Choroid plexus epithelial cell (primary cell): ENCODE measurements at regions not wholly inside any gene's neighbourhood (a gene's known extent, or its start where the extent isn't known, plus 50 kb on each side); places are given as distances from the start of the nearest gene placed in this dataset.
"Not testable (repeated sequence)": the region's sequence is repeated elsewhere in the genome, so short reads cannot be mapped to it uniquely, and the experiment has no call there.

Source experiments
- DNase-seq: peaks from one replicate; pipeline ENCODE4 v3.0.0-alpha.2; 2010; ENCODE audit warnings: low read depth
- H3K4me3 ChIP-seq: 2 replicates; pipeline ENCODE4 v1.5.1; 2011; ENCODE audit warnings: low read depth, mild to moderate bottlenecking, control low read depth, low read length, moderate library complexity
- CTCF ChIP-seq: conservative IDR thresholded peaks from 2 replicates; pipeline ENCODE4 v1.5.1; 2011; ENCODE audit warnings: low read depth, mild to moderate bottlenecking, control low read depth, inconsistent platforms, low read length, moderate library complexity

DNA sequence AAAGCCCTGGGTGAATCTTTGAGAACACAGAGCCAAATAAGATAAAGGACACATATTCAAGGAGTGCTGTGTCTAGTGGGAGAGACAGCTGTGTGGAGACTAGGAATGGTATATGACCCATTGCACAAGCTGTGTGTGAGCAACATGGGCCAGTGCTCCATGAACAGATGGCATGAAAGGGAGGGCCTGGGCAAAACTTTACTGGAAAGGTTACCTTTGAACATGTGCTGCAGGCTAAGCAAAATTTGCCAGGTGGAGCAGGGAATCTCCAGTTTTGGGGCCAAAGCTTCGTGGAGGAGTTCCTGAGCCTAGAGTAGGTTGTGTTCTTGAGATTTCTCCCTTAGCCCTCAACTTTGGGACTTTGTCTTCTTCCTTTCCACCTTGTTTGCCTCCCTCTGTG lies 446.1 kb upstream of the PROX1 start:
- DNase-seq: no peak
- H3K4me3 ChIP-seq: no peak overlapping the region
- no peak for TF ChIP-seq CTCF

GRCh38 chr1:213545181-213545580 lies 442.6 kb upstream of the PROX1 start:
- not testable (repeated sequence) for H3K4me3 ChIP-seq, DNase-seq

DNA sequence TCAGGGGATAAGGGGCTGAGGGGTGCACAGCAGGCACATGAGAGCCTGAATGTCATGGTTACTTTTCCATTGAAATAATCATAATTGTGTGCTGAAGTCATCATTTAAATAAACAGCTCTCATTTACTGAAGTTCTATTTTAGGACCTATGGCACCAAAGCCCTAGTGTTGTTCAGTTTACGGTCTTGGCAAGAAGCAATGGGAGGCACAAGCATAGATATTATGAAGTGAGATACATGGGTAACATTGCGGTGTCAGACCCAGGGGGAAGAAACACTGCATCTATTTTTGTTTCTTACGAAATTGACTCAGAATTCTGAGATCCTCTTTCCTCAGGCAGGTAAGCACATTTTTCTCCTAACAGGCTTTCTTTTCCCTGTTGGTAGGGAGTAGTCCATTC lies 437.8 kb upstream of the PROX1 start:
- no peak for TF ChIP-seq CTCF
- H3K4me3 ChIP-seq: no peak overlapping the region
- no peak for DNase-seq

GRCh38 chr1:213550804-213551203 lies 437.0 kb upstream of the PROX1 start:
- no peak for DNase-seq
- no peak for TF ChIP-seq CTCF

GRCh38 chr1:213552045-213552444 lies 435.7 kb upstream of the PROX1 start:
- TF ChIP-seq CTCF: no peak
- no peak for DNase-seq
- H3K4me3 ChIP-seq: no peak overlapping the region

More at GRCh38 chr1:213550804-213551203, 437.0 kb upstream of the PROX1 start:
- H3K4me3 ChIP-seq: no peak overlapping the region

- no peak for TF ChIP-seq CTCF
- H3K4me3 ChIP-seq: no peak overlapping the region
Measured at GRCh38 chr1:213560226-213560625, 427.5 kb upstream of the PROX1 start.

DNA sequence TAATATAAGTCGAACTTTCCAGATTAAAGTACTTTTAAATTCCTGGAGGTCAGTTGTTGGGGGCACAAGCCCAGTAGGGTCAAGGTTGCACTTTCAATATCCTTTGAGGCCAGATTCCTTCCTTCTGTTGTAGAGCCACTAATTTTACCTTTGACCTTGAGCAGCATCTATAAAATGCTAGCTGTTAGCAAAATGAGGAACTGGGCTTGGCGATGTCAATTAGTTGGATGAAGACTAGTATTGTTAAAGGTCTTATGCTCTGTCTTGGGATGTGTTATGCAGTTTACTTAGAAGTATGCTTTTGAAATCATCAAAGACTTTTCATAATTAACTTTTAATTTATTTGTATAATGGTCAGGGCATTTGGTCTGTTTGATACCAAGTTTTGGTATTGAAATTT lies 425.9 kb upstream of the PROX1 start:
- no peak for DNase-seq
- no peak for TF ChIP-seq CTCF
- no peak overlapping the region for H3K4me3 ChIP-seq

More at GRCh38 chr1:213560226-213560625, 427.5 kb upstream of the PROX1 start:
- DNase-seq: no peak

DNA sequence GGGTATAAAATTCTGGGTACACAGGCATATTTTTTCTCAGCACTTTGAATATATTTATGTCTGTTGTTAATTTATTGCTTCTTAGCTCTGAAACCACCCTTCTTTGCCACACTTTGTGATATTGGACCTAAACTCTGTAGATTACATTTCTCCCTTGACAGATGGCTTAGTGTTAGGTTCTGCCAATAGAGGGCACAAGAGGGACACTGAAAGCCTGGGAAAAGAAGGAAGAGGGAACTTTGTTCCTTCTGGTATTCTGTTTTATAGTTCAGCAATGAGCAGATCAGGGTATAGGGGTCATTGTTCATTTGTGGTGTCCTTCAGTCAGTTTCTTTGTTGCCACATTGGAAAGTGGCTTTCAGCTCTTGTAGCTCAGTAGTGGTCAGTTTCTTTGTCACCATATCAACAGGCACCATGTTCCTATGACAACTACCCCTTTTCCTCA lies 423.5 kb upstream of the PROX1 start:
- H3K4me3 ChIP-seq: no peak overlapping the region
- no peak for DNase-seq
- TF ChIP-seq CTCF: no peak
